ENCODE measurements at regions not wholly inside any gene's neighbourhood (a gene's known extent, or its start where the extent isn't known, plus 50 kb on each side); places are given as distances from the start of the nearest gene placed in this dataset.

GRCh38 chr17:53919356-53919755, 96.6 kb downstream of the KIF2B start:
- TF ChIP-seq CTCF (IDR thresholded peaks at IDR 0.05 in 2 of 3, conservative IDR thresholded peaks at IDR 0.05 in 1 of 3; ENCODE audit: borderline replicate concordance in 1 of 3, insufficient read depth in 1 of 3, low read depth in 2 of 3, low read length in 2 of 3) = no peak
- no peak for TF ChIP-seq EZH2phosphoT487 (IDR thresholded peaks at IDR 0.05; ENCODE audit: borderline replicate concordance)
- no peak for TF ChIP-seq POLR2A (IDR thresholded peaks at IDR 0.05; ENCODE audit: borderline replicate concordance, extremely low read depth, insufficient read depth, insufficient read length)
- TF ChIP-seq ELF1 (IDR thresholded peaks at IDR 0.05; ENCODE audit: borderline replicate concordance, low read depth) = no peak
- no peak for TF ChIP-seq ZNF274 (IDR thresholded peaks at IDR 0.05; ENCODE audit: low read depth, low read length)
- TF ChIP-seq, protein P1, sequence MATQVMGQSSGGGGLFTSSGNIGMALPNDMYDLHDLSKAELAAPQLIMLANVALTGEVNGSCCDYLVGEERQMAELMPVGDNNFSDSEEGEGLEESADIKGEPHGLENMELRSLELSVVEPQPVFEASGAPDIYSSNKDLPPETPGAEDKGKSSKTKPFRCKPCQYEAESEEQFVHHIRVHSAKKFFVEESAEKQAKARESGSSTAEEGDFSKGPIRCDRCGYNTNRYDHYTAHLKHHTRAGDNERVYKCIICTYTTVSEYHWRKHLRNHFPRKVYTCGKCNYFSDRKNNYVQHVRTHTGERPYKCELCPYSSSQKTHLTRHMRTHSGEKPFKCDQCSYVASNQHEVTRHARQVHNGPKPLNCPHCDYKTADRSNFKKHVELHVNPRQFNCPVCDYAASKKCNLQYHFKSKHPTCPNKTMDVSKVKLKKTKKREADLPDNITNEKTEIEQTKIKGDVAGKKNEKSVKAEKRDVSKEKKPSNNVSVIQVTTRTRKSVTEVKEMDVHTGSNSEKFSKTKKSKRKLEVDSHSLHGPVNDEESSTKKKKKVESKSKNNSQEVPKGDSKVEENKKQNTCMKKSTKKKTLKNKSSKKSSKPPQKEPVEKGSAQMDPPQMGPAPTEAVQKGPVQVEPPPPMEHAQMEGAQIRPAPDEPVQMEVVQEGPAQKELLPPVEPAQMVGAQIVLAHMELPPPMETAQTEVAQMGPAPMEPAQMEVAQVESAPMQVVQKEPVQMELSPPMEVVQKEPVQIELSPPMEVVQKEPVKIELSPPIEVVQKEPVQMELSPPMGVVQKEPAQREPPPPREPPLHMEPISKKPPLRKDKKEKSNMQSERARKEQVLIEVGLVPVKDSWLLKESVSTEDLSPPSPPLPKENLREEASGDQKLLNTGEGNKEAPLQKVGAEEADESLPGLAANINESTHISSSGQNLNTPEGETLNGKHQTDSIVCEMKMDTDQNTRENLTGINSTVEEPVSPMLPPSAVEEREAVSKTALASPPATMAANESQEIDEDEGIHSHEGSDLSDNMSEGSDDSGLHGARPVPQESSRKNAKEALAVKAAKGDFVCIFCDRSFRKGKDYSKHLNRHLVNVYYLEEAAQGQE (IDR thresholded peaks at IDR 0.05; ENCODE audit: low read depth) = no peak
- TF ChIP-seq POLR2AphosphoS5 (IDR thresholded peaks at IDR 0.05; ENCODE audit: low read depth, low read length) = no peak
- TF ChIP-seq ATF3 (IDR thresholded peaks at IDR 0.05) = no peak
